GM12873 (cell line): ENCODE measurements at regions not wholly inside any gene's neighbourhood (a gene's known extent, or its start where the extent isn't known, plus 50 kb on each side); places are given as distances from the start of the nearest gene placed in this dataset.

ENCODE experiments used
- TF ChIP-seq, protein P1 (sequence below): IDR thresholded peaks from 2 replicates; pipeline ENCODE4 v1.5.1; 2012; ENCODE audit warnings: low read depth, mild to moderate bottlenecking, moderate library complexity, low read length, control low read depth; ENCODE audit not compliant: insufficient read depth; ENCODE audit errors: missing control alignments

DNA sequence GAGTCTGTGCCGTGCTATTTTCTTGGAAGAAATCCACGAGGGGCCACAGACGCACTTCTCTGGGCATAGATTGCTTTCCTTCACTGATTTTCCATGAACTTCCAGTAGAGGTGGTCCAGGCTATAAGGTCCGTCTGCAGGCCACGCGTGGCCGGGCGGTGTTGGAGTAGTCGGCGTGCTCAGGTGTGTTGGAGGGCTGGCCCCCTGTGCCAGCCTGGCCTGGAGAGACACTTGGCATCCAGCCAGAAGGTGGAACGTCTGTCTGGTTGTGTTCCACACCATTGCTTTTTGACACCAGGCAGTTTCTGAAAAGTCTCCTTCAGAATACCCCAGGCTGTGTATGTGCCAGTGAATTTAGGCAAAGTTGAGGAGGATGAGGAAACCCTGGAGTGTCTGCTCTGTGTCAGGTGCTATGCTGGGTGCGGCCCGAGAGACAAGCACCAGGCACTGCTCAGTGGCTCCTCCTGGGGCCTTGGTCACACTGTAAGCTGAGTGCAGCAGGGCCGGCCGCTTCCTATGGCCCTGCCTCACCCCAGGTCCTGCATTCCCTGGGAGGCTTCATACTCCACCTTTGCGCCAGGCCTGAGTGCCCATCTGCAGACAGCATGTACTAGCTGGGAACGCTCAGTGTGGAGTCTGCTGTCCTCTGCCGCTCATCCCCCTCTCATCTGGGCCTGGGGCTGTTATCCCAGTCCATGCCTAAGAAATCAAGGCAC, 52.1 kb upstream of the TAMM41 start:
- TF ChIP-seq, protein P1, sequence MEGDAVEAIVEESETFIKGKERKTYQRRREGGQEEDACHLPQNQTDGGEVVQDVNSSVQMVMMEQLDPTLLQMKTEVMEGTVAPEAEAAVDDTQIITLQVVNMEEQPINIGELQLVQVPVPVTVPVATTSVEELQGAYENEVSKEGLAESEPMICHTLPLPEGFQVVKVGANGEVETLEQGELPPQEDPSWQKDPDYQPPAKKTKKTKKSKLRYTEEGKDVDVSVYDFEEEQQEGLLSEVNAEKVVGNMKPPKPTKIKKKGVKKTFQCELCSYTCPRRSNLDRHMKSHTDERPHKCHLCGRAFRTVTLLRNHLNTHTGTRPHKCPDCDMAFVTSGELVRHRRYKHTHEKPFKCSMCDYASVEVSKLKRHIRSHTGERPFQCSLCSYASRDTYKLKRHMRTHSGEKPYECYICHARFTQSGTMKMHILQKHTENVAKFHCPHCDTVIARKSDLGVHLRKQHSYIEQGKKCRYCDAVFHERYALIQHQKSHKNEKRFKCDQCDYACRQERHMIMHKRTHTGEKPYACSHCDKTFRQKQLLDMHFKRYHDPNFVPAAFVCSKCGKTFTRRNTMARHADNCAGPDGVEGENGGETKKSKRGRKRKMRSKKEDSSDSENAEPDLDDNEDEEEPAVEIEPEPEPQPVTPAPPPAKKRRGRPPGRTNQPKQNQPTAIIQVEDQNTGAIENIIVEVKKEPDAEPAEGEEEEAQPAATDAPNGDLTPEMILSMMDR = no peak

DNA sequence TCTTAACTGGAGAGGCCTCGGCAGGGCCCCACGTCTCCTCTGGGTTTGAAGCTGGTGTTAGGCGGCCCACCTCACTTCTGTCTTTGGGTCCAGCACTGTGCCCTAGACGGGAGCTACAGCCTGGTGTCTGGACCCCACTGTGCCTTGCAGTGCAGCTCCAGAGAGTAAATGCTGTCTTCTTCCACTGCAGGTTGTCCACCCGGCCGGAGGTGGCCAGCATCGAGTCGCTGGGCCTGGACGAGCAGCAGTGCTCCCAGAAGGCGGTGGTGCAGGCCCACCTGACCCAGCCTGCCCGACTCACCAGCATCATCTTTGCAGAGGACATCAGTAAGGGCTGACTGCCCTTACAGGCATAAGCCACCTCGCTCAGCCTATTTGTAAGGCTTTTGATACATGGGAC, 53.1 kb upstream of the TAMM41 start:
- TF ChIP-seq, protein P1 = no peak

DNA sequence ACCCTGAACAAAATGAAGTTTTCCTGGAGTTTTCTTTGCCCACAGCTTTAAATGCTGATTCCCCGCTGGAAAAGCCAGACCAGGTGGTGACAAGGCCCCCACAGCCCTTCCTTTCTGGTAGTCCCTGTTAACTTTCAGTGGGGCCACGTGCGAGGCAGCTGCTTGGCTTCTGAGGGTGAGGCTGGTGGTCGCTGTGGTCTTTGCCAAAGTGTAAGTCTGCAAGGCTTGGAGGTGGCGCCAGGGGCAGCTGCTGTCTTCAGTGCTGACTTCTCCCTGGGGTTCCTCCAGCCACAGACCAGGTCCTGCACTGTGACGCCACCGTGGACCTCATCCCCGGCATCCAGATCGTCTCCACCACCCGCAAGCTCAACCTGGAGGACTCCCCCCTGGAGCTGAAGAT, 54.1 kb upstream of the TAMM41 start:
- TF ChIP-seq, protein P1 = no peak

- TF ChIP-seq, protein P1 = no peak
These were observed 54.7 kb upstream of the TAMM41 start for GRCh38 chr3:11901286-11901875.

DNA sequence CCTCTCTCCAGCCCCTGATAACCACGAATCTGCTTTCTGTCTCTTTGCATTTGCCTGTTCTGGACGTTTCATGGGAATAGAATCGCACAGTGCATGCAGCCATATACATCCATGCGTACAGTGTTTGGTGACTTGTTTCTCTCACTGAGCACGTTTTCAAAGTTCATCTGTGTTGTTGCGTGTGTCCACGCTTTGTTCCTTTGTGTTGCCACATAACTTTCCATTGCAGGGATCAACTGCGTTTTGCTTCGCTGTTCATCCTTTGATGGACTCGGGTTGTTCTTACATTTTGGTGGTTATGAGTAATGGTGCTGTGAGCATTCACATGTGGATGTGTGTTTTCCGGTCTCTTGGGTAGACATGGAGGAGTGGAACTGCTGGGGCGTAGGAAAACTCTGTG, 56.4 kb upstream of the TAMM41 start:
- TF ChIP-seq, protein P1 = no peak

- TF ChIP-seq, protein P1 = no peak
These were observed 56.8 kb upstream of the TAMM41 start for GRCh38 chr3:11903447-11903846.

GRCh38 chr3:11904157-11904556, 57.5 kb upstream of the TAMM41 start:
- TF ChIP-seq, protein P1 = no peak
